ENCODE measurements at regions not wholly inside any gene's neighbourhood (a gene's known extent, or its start where the extent isn't known, plus 50 kb on each side); places are given as distances from the start of the nearest gene placed in this dataset.

DNA sequence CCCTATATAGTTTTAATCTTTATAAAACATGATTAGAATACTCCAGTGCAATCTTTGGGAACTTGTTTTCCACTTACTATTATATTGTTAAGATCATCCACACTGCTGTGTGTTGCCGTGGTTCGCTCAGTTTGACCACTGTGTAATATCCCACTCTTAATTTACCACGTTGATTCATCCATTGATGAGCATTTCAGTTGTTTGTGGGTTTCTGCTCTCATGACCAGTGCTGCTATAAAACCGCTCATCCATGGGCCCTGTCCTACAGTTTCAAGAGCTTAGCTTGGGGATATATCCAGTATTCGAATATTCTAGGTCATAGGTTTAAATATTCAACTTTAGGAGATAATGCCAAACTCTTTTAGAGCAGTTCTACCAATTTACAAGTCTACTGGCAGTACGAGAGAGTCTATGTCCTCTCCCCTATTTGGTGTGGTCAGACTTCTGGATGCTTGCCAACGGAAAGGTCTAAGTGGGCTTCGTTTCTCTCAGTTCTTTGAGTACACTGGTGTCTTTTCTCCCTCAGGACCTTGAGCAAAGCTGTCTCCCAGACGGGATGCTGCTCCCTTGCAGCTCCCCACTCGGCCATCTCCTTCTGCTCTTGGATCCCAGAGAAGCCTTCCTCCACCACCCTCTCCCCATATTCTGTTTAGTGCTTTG is 94.9 kb upstream of the ALX4 start:
- DNase-seq (ENCODE audit: low read depth in 2 of 2): no peak
- Histone ChIP-seq H3K4me2 (ENCODE audit: extremely low read depth, insufficient read depth, low read length) (no peak overlapping the region), H3K9ac (ENCODE audit: insufficient read depth, low read length) (no peak overlapping the region), H3K27ac (ENCODE audit: insufficient read depth, low read length) (no peak overlapping the region), H3K36me3 (ENCODE audit: control insufficient read depth, insufficient read depth, low read length) (no peaks in the 10 kb centered on the region), H3K4me1 (ENCODE audit: control insufficient read depth, extremely low read depth, insufficient read depth, low read length) (no peaks in the 10 kb centered on the region), H3K9me3 (ENCODE audit: control insufficient read depth, insufficient read depth, low read depth, low read length) (no peaks in the 10 kb centered on the region), H3K79me2 (ENCODE audit: control insufficient read depth, insufficient read depth, low read length) (no peaks in the 10 kb centered on the region), H3K27me3 (ENCODE audit: control insufficient read depth, insufficient read depth, low read length) (peaks cover 2% of the 10 kb centered on the region), H4K20me1 (ENCODE audit: control insufficient read depth, extremely low read depth, insufficient read depth, low read length) (no peaks in the 10 kb centered on the region), H2AFZ (ENCODE audit: low read length) (no peak overlapping the region), H3K4me3 (replicated peaks in 1 of 4; ENCODE audit: control extremely low read depth in 1 of 4, insufficient read depth in 1 of 4, low read depth in 3 of 4, low read length in 4 of 4) (no peak overlapping the region)
- TF ChIP-seq, protein P1, sequence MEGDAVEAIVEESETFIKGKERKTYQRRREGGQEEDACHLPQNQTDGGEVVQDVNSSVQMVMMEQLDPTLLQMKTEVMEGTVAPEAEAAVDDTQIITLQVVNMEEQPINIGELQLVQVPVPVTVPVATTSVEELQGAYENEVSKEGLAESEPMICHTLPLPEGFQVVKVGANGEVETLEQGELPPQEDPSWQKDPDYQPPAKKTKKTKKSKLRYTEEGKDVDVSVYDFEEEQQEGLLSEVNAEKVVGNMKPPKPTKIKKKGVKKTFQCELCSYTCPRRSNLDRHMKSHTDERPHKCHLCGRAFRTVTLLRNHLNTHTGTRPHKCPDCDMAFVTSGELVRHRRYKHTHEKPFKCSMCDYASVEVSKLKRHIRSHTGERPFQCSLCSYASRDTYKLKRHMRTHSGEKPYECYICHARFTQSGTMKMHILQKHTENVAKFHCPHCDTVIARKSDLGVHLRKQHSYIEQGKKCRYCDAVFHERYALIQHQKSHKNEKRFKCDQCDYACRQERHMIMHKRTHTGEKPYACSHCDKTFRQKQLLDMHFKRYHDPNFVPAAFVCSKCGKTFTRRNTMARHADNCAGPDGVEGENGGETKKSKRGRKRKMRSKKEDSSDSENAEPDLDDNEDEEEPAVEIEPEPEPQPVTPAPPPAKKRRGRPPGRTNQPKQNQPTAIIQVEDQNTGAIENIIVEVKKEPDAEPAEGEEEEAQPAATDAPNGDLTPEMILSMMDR (conservative IDR thresholded peaks at IDR 0.05 in 1 of 2, IDR thresholded peaks at IDR 0.05 in 1 of 2; ENCODE audit: low read depth in 1 of 2, low read length in 2 of 2): no peak
- no peak for TF ChIP-seq EZH2 (IDR thresholded peaks at IDR 0.05; ENCODE audit: low read length, missing control alignments)

DNA sequence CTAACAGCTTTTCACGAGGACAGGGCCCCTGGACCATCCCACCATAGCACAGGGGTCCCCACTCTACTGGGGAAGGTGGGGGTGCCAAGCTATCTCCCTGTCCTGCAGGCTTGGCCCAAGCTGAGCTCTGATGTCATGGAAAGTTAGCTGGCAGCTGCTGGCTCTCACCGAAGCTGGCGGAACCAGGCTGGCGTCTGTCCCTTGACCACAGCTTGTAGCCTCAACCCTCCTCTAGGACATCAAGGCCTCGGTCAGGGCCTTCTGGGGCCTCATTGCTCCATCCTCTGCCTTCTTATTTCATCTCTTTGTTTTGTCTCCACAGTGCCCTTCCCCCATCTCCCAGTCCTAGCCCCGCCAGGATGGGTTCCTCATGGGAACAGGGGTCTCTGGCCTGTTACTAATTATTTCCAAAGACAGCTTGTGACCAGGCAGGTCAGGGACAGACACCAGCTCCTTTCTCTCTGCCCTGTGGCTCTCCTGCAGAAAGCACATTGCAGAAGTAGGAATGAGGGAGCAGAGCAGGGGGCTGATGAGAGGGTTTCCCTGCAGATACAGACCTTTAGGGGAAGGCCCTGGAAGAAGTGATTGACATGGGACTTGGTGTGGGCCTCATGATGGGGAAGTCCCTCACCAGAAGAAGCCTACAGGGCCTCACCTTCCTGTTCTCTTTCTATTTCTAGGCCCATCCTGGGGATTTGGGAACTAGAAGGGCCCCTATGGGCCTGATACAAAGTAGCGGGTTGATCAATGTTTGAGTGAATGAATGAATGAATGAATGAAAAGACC is 97.5 kb upstream of the ALX4 start:
- H3K27me3 ChIP-seq (ENCODE audit: control insufficient read depth, insufficient read depth, low read length): peaks cover 2% of the 10 kb centered on the region
- H3K27ac ChIP-seq (ENCODE audit: insufficient read depth, low read length): no peak overlapping the region
- no peaks in the 10 kb centered on the region for H3K36me3 ChIP-seq (ENCODE audit: control insufficient read depth, insufficient read depth, low read length)
- no peaks in the 10 kb centered on the region for H3K9me3 ChIP-seq (ENCODE audit: control insufficient read depth, insufficient read depth, low read depth, low read length)
- no peaks in the 10 kb centered on the region for H3K79me2 ChIP-seq (ENCODE audit: control insufficient read depth, insufficient read depth, low read length)
- H4K20me1 ChIP-seq (ENCODE audit: control insufficient read depth, extremely low read depth, insufficient read depth, low read length): no peaks in the 10 kb centered on the region
- H3K9ac ChIP-seq (ENCODE audit: insufficient read depth, low read length): no peak overlapping the region
- TF ChIP-seq, protein P1 (conservative IDR thresholded peaks at IDR 0.05 in 1 of 2, IDR thresholded peaks at IDR 0.05 in 1 of 2; ENCODE audit: low read depth in 1 of 2, low read length in 2 of 2): no peak
- no peak for TF ChIP-seq EZH2 (IDR thresholded peaks at IDR 0.05; ENCODE audit: low read length, missing control alignments)
- H3K4me2 ChIP-seq (ENCODE audit: extremely low read depth, insufficient read depth, low read length): no peak overlapping the region
- no peak overlapping the region for H2AFZ ChIP-seq (ENCODE audit: low read length)
- no peaks in the 10 kb centered on the region for H3K4me1 ChIP-seq (ENCODE audit: control insufficient read depth, extremely low read depth, insufficient read depth, low read length)
- DNase-seq (ENCODE audit: low read depth in 2 of 2): no peak
- H3K4me3 ChIP-seq (replicated peaks in 1 of 4; ENCODE audit: control extremely low read depth in 1 of 4, insufficient read depth in 1 of 4, low read depth in 3 of 4, low read length in 4 of 4): no peak overlapping the region

DNA sequence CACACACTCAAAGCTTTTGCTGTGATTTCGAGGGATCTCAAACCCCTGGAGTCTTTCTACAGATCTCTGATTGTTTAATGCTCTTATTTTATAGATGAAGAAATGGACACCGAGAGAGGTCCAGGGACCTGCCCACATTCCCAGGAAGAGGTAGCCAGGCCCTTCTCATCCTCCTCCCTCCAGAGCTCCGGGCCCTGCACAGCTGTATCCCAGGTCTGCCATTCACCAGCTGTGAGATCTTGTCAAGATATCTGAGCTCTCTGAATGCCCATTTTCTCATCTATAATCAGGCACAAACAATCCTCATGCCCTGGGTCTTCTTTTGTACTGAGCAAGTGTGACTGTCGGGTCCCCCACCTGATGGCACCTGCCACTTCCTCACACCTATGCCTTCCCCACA is 98.2 kb upstream of the ALX4 start:
- Histone ChIP-seq H3K9ac (ENCODE audit: insufficient read depth, low read length) (no peak overlapping the region), H3K9me3 (ENCODE audit: control insufficient read depth, insufficient read depth, low read depth, low read length) (no peaks in the 10 kb centered on the region), H2AFZ (ENCODE audit: low read length) (no peak overlapping the region), H3K27me3 (ENCODE audit: control insufficient read depth, insufficient read depth, low read length) (peaks cover 2% of the 10 kb centered on the region), H3K4me3 (replicated peaks in 1 of 4; ENCODE audit: control extremely low read depth in 1 of 4, insufficient read depth in 1 of 4, low read depth in 3 of 4, low read length in 4 of 4) (no peak overlapping the region), H3K79me2 (ENCODE audit: control insufficient read depth, insufficient read depth, low read length) (no peaks in the 10 kb centered on the region), H3K4me2 (ENCODE audit: extremely low read depth, insufficient read depth, low read length) (no peak overlapping the region), H4K20me1 (ENCODE audit: control insufficient read depth, extremely low read depth, insufficient read depth, low read length) (no peaks in the 10 kb centered on the region), H3K27ac (ENCODE audit: insufficient read depth, low read length) (no peak overlapping the region), H3K36me3 (ENCODE audit: control insufficient read depth, insufficient read depth, low read length) (no peaks in the 10 kb centered on the region), H3K4me1 (ENCODE audit: control insufficient read depth, extremely low read depth, insufficient read depth, low read length) (no peaks in the 10 kb centered on the region)
- TF ChIP-seq, protein P1 (conservative IDR thresholded peaks at IDR 0.05 in 1 of 2, IDR thresholded peaks at IDR 0.05 in 1 of 2; ENCODE audit: low read depth in 1 of 2, low read length in 2 of 2): no peak
- TF ChIP-seq EZH2 (IDR thresholded peaks at IDR 0.05; ENCODE audit: low read length, missing control alignments): no peak
- DNase-seq (ENCODE audit: low read depth in 2 of 2): no peak

Data from fibroblast of lung (primary cell).